HG03571 (cell line): ENCODE measurements at regions not wholly inside any gene's neighbourhood (a gene's known extent, or its start where the extent isn't known, plus 50 kb on each side); places are given as distances from the start of the nearest gene placed in this dataset.

Source experiments
- ATAC-seq: cut with Tn5 transposase; IDR thresholded peaks from one replicate; pipeline ENCODE4 v1.9.1; 2021; ENCODE audit not compliant: unreplicated experiment

DNA sequence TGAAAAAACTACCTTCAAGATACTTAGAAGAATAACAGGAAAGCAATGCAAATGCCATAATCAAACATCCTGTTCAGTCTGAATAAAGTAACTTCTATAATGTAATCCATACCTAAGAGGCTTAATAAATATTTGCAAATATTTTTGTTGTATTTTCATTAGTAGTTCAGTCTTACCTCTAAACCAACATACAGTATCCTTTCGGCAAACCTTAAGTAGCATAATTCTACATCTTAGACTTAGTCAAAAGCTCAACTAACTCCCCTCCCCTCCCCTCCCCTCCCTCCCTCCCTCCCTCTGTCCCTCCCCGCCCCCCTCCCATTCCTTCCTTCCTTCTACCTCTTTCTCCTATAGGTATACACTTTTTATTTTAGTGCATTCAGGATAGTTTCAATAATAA is 1373.2 kb downstream of the SUCLG1 start:
- ATAC-seq: no peak

GRCh38 chr2:83081826-83082690 is 1377.0 kb downstream of the SUCLG1 start:
- ATAC-seq: no peak

- no peak for ATAC-seq
Observed at GRCh38 chr2:83079007-83079406, 1380.1 kb downstream of the SUCLG1 start.

- no peak for ATAC-seq
Observed at GRCh38 chr2:83072767-83073166, 1386.3 kb downstream of the SUCLG1 start.

- ATAC-seq: no peak
Observed at GRCh38 chr2:83071914-83072313, 1387.2 kb downstream of the SUCLG1 start.

GRCh38 chr2:83071352-83071751 is 1387.7 kb downstream of the SUCLG1 start:
- no peak for ATAC-seq

DNA sequence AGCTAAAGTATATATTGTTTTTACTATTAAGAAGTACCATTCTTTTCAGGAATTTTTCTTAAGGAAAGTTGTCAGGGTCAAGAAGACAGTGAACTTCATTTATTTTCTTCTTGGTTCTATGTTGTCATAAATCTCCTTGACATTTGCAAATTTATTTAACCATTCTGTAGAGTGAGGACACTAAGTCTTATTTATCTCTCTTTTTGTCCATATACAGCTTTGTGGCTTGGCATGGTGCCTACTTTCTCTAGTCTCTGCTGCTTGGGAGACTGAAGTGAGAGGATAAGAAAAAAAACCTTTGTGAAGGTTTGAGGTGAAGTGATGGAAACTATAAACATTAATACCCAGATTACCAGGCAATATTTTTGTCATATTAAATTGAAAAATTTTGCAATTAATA is 1389.4 kb downstream of the SUCLG1 start:
- ATAC-seq: no peak

DNA sequence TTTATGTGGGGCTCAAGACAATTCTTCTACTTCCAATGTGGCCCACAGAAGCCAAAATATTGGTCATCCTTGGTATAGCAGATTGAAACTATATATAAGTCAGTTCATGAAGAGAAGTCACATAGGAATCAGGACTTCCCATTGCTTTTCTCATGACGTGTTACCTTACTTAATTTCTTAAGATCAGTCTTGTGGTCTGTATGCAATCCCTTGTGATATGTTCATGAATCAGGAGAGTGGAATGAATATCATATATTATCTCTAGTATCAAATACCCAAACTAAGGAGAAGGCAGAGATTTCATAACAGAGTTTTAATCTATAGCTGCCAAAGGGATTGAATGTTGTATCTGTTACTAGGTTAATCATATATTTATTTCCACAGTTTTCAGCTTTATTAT is 1390.4 kb downstream of the SUCLG1 start:
- no peak for ATAC-seq

GRCh38 chr2:83067947-83068346 is 1391.1 kb downstream of the SUCLG1 start:
- ATAC-seq: no peak

DNA sequence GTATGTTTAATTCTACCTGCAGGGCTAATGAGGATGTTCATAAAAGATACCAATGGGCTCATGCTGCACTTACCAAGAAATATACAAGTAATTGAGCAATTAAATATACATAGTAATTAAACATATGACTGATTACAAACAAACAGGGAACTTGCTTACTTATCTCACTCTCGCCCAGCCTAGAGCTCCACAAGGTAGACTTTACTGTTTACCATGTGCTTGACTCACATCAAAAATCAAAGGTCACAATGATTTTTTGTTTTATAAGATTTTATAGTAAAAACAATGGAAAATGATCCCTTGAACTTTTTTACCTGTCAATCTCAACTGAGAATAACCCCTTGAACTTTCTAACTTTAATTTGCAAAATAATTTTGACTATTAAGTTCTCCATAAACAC is 1395.1 kb downstream of the SUCLG1 start:
- ATAC-seq: no peak

GRCh38 chr2:83063511-83063910 is 1395.6 kb downstream of the SUCLG1 start:
- no peak for ATAC-seq

- ATAC-seq: no peak
Observed at GRCh38 chr2:83058683-83059082, 1400.4 kb downstream of the SUCLG1 start.

DNA sequence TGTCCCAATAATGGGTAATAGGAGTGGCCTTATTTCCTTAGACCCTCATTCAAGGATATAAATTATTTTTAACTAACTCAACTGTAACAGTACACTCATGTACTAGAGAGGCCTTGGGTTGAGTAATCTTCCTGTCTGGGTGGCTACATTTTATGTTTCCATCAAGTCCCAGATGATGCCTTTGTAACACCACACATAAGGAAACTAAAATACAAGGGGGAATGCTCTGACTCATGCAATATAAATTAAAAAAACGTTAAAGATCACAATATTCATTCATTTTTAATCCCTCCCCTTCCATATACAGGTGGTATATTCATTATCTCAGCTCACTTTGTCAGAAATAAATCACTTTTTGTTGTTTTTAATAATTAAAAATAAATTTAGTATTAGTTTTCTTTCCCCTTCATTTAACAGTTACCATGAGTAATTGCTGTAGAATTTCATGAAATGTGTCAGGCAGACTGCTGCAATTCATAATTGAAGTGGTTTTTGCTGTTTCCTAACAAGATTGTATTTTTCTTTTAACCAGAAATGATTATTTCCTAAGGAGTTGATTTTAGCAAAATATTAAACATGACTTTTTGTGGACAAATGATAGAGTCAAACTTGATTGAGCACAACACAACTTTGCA is 1403.6 kb downstream of the SUCLG1 start:
- ATAC-seq: no peak

DNA sequence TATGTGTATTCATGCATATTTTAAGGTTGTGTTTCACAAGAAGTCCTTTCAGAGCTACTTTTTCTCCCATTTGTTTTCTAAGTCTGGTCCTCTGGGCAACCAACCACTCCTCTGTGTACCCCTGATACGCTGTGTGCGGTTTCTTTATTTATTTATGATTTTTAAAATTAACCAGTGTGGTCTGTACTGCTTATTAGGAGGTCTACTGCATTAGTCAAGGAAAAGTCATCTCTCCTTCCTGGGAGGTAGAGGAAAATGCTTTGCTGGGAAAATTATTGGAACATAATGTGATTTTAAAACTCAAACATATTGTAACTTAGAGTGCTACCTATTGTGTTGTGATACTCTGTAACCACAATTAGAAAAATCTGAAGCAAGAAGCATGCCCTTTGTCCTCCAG is 1404.3 kb downstream of the SUCLG1 start:
- no peak for ATAC-seq

DNA sequence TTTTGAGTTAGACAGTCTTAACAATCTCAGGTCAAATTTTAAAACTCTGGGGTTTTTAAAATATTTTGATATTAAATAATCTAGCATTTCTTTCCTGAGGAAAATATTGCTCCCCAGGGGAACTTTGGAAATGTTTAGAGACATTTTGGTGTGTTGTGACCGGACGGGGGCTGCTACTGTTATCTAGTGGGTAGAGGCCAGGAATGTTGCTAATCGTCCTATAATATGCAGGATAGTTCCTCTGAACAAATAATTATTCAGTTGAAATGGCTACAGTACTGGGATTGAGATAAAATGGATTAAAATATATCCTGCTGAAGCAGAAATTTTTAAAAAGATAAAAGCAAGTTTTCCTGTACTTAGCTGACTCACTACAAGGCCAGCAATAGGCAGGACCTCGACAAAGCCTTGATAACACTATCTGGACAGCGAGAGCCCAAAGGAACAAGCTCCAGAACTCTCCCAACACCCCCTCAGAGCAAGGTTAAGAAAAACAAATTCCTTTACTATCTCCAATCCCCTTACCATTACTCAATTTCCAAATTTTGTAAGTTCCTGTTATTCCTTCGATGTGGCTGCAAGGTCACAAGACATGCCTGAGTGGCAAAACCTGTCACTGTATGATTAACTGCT is 1407.4 kb downstream of the SUCLG1 start:
- no peak for ATAC-seq

GRCh38 chr2:83042053-83042452 is 1417.0 kb downstream of the SUCLG1 start:
- ATAC-seq: no peak

GRCh38 chr2:83022631-83023210 is 1436.4 kb downstream of the SUCLG1 start:
- ATAC-seq: no peak

DNA sequence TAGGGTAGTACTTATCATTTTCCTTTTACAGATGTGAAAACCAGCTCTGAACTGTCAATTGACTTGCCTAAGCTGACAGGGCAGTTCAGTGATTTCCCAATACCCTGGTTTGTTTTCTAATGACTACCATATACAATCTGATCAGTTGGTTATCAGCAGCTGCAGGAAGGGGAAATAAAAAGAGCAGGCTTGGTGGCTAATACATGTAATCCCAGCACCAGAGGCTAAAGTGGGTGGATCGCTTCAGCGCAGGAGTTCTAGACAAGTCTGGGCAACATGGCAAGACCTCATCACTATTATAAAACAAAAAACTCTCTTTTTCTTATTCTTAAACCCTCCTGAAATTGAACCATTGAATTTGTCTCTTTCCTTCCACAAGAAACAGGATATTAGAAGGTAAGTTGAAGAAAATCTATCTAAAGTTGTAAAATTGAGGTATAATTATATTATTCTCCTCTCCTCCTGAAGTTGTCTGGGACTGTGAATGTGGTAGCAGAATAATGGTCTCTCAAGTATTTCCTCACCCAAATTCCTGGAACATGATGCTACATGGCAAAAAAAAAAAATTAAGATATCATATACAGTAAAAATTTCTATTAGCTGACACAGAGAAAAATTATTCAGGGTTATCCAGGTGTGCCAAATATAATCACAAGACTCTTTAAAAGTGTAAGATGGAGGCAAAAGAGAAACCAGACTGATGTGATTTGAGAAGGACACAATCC is 1441.6 kb downstream of the SUCLG1 start:
- no peak for ATAC-seq

GRCh38 chr2:83016343-83017110 is 1442.6 kb downstream of the SUCLG1 start:
- no peak for ATAC-seq

- ATAC-seq: no peak
Observed at GRCh38 chr2:83015900-83016299, 1443.2 kb downstream of the SUCLG1 start.
